ENCODE measurements at regions not wholly inside any gene's neighbourhood (a gene's known extent, or its start where the extent isn't known, plus 50 kb on each side); places are given as distances from the start of the nearest gene placed in this dataset.

- TF ChIP-seq ZSCAN5A (CRISPR knock-in tag; IDR thresholded peaks at IDR 0.05; ENCODE audit: borderline replicate concordance): 0 out of 2 replicates have a peak, but pooled peaks have one; percentile 26
- TF ChIP-seq SKIL (CRISPR knock-in tag; IDR thresholded peaks at IDR 0.05; ENCODE audit: borderline replicate concordance): no peak
- TF ChIP-seq PITX1 (CRISPR knock-in tag; IDR thresholded peaks at IDR 0.05): peak; percentile 59; the same call in 1 of the 2 replicates
- TF ChIP-seq DPF2 (CRISPR knock-in tag; IDR thresholded peaks at IDR 0.05; ENCODE audit: borderline replicate concordance, low read depth): 0 out of 2 replicates have a peak, but pooled peaks have one; percentile 25
- TF ChIP-seq ZBTB49 (CRISPR knock-in tag; IDR thresholded peaks at IDR 0.05; ENCODE audit: borderline replicate concordance): no peak; the same call in 1 of the 2 replicates
- TF ChIP-seq XRCC5 (optimal IDR thresholded peaks at IDR 0.05; ENCODE audit: low read length): peak; percentile 24
- peak; percentile 51; the same call in 1 of the 2 replicates for TF ChIP-seq RCOR2 (CRISPR knock-in tag; IDR thresholded peaks at IDR 0.05)
- TF ChIP-seq NFATC3 (CRISPR knock-in tag; IDR thresholded peaks at IDR 0.05): 0 out of 2 replicates have a peak, but pooled peaks have one; percentile 29
- peak; percentile 55; the same call in 1 of the 2 replicates for TF ChIP-seq RXRB (CRISPR knock-in tag; IDR thresholded peaks at IDR 0.05; ENCODE audit: borderline replicate concordance)
- peak; percentile 85 for TF ChIP-seq PAXIP1 (CRISPR knock-in tag; conservative IDR thresholded peaks at IDR 0.05)
- TF ChIP-seq IRF2 (CRISPR knock-in tag; IDR thresholded peaks at IDR 0.05): peak; percentile 42; the same call in 1 of the 2 replicates
- no peak for TF ChIP-seq ZMAT5 (CRISPR knock-in tag; IDR thresholded peaks at IDR 0.05; ENCODE audit: borderline replicate concordance, low read depth)
- TF ChIP-seq SP5 (CRISPR knock-in tag; IDR thresholded peaks at IDR 0.05; ENCODE audit: borderline replicate concordance, low read depth): peak; percentile 8; the same call in 1 of the 2 replicates
- peak; percentile 42; the same call in 1 of the 2 replicates for TF ChIP-seq ZNF350 (CRISPR knock-in tag; IDR thresholded peaks at IDR 0.05; ENCODE audit: borderline replicate concordance, low read depth)
- TF ChIP-seq EED (CRISPR knock-in tag; IDR thresholded peaks at IDR 0.05): no peak
- TF ChIP-seq MXD4 (CRISPR knock-in tag; IDR thresholded peaks at IDR 0.05): 0 out of 2 replicates have a peak, but pooled peaks have one; percentile 38
- peak; percentile 59; the same call in 1 of the 2 replicates for TF ChIP-seq ERF (CRISPR knock-in tag; IDR thresholded peaks at IDR 0.05)
- TF ChIP-seq TBX2 (CRISPR knock-in tag; IDR thresholded peaks at IDR 0.05; ENCODE audit: borderline replicate concordance): peak; percentile 63; the same call in 1 of the 2 replicates
Observed at GRCh38 chr6:167764713-167765479, 61.8 kb upstream of the AFDN start (continued).
